ENCODE measurements at regions not wholly inside any gene's neighbourhood (a gene's known extent, or its start where the extent isn't known, plus 50 kb on each side); places are given as distances from the start of the nearest gene placed in this dataset.

- DNase-seq = no peak
- Histone ChIP-seq H3K27me3 (no peaks in the 10 kb centered on the region), H3K4me1 (no peaks in the 10 kb centered on the region), H3K36me3 (no peaks in the 10 kb centered on the region), H3K27ac (no peak overlapping the region), H3K9me3 (peaks cover 0 to 14% (median 6%) of the 10 kb centered on the region in 3 donors), H3K4me3 (no peak overlapping the region)
- TF ChIP-seq POLR2A (IDR thresholded peaks at IDR 0.05) (no peak), CTCF (IDR thresholded peaks at IDR 0.05) (no peak)
- intact Hi-C loops (cut with DNase I) = no loop called here
- 64% methylated on average over 6 of the region's 6 CpGs for WGBS, 2 donors
These were observed 698.2 kb downstream of the REEP3 start for GRCh38 chr10:64219271-64220025.

GRCh38 chr10:64234489-64234888 lies 713.3 kb downstream of the REEP3 start:
- no peaks in the 10 kb centered on the region for H3K36me3 ChIP-seq
- no peak overlapping the region for H3K27ac ChIP-seq
- intact Hi-C loops (cut with DNase I) = no loop called here
- no peak for DNase-seq
- no peaks in the 10 kb centered on the region for H3K4me1 ChIP-seq
- no peak overlapping the region for H3K4me3 ChIP-seq
- TF ChIP-seq POLR2A (IDR thresholded peaks at IDR 0.05) = no peak
- no peak for TF ChIP-seq CTCF (IDR thresholded peaks at IDR 0.05)
- H3K27me3 ChIP-seq = no peaks in the 10 kb centered on the region
- peaks cover 0 to 3% (median 0%) of the 10 kb centered on the region in 3 donors for H3K9me3 ChIP-seq

- Histone ChIP-seq H3K36me3 (no peaks in the 10 kb centered on the region), H3K4me3 (no peak overlapping the region), H3K4me1 (no peaks in the 10 kb centered on the region), H3K27me3 (no peaks in the 10 kb centered on the region), H3K9me3 (peaks cover 0 to 7% (median 0%) of the 10 kb centered on the region in 3 donors), H3K27ac (no peak overlapping the region)
- 30 to 46% methylated on average over 1 of the region's 1 CpG for WGBS, 2 donors
- DNase-seq = no peak
- no peak for TF ChIP-seq CTCF (IDR thresholded peaks at IDR 0.05)
- TF ChIP-seq POLR2A (IDR thresholded peaks at IDR 0.05) = no peak
- intact Hi-C loops (cut with DNase I) = no loop called here
These were observed 736.5 kb downstream of the REEP3 start for GRCh38 chr10:64257704-64258103.

GRCh38 chr10:64261092-64261491 lies 739.9 kb downstream of the REEP3 start:
- Histone ChIP-seq H3K4me1 (no peaks in the 10 kb centered on the region), H3K27me3 (no peaks in the 10 kb centered on the region)

GRCh38 chr10:64261676-64262075 lies 740.5 kb downstream of the REEP3 start:
- Histone ChIP-seq H3K4me3 (no peak overlapping the region), H3K36me3 (no peaks in the 10 kb centered on the region), H3K9me3 (peaks cover 0 to 7% (median 0%) of the 10 kb centered on the region in 3 donors), H3K4me1 (no peaks in the 10 kb centered on the region), H3K27ac (no peak overlapping the region), H3K27me3 (no peaks in the 10 kb centered on the region)
- intact Hi-C loops (cut with DNase I) = no loop called here
- WGBS, 2 donors = 81 to 87% methylated on average over 1 of the region's 1 CpG
- TF ChIP-seq POLR2A (IDR thresholded peaks at IDR 0.05) (no peak), CTCF (IDR thresholded peaks at IDR 0.05) (no peak)
- DNase-seq = no peak

More at GRCh38 chr10:64261092-64261491, 739.9 kb downstream of the REEP3 start:
- Histone ChIP-seq H3K27ac (no peak overlapping the region), H3K4me3 (no peak overlapping the region), H3K9me3 (peaks cover 0 to 7% (median 0%) of the 10 kb centered on the region in 3 donors), H3K36me3 (no peaks in the 10 kb centered on the region)
- DNase-seq = no peak
- intact Hi-C loops (cut with DNase I) = no loop called here
- TF ChIP-seq CTCF (IDR thresholded peaks at IDR 0.05) (no peak), POLR2A (IDR thresholded peaks at IDR 0.05) (no peak)

All from esophagus squamous epithelium (tissue), 5 donors.